ENCODE measurements at regions not wholly inside any gene's neighbourhood (a gene's known extent, or its start where the extent isn't known, plus 50 kb on each side); places are given as distances from the start of the nearest gene placed in this dataset.

DNA sequence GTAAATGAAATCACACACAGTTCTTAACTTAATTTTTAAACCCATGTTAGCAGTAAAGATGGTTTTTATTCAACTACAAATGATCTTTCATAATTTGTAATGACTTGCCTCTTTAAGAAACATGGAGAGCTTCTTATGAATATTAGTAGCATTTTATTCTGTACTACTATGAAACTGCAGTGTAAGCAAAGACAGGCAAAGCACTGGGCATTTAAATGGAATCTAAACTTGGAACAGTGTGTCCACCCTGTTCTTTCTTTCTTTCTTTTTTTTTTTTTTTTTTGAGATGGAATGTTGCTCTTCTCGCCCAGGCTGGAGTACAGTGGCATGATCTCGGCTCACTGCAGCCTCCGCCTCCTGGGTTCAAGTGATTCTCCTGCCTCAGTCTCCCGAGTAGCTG lies 740.4 kb upstream of the IGFBP3 start:
- Mint-ChIP-seq H3K4me1 (peaks cover 6% of the 10 kb centered on the region), H3K27ac (no peak overlapping the region), H3K27me3 (ENCODE audit: low read depth) (no peaks in the 10 kb centered on the region), H3K4me3 (no peak overlapping the region), H3K9me3 (peaks cover 28% of the 10 kb centered on the region), H3K36me3 (peaks cover 17% of the 10 kb centered on the region)
- TF ChIP-seq, protein P1, sequence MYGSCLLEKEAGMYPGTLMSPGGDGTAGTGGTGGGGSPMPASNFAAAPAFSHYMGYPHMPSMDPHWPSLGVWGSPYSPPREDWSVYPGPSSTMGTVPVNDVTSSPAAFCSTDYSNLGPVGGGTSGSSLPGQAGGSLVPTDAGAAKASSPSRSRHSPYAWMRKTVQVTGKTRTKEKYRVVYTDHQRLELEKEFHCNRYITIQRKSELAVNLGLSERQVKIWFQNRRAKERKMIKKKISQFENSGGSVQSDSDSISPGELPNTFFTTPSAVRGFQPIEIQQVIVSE (CRISPR knock-in tag; IDR thresholded peaks at IDR 0.05; ENCODE audit: borderline replicate concordance), result no peak
- TF ChIP-seq ZNF219 (CRISPR knock-in tag; IDR thresholded peaks at IDR 0.05; ENCODE audit: borderline replicate concordance), result no peak
- TF ChIP-seq, protein P2, sequence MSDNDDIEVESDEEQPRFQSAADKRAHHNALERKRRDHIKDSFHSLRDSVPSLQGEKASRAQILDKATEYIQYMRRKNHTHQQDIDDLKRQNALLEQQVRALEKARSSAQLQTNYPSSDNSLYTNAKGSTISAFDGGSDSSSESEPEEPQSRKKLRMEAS (CRISPR knock-in tag; IDR thresholded peaks at IDR 0.05), result no peak
- no peak for TF ChIP-seq MXD4 (CRISPR knock-in tag; IDR thresholded peaks at IDR 0.05; ENCODE audit: borderline replicate concordance)
- TF ChIP-seq, protein P3, sequence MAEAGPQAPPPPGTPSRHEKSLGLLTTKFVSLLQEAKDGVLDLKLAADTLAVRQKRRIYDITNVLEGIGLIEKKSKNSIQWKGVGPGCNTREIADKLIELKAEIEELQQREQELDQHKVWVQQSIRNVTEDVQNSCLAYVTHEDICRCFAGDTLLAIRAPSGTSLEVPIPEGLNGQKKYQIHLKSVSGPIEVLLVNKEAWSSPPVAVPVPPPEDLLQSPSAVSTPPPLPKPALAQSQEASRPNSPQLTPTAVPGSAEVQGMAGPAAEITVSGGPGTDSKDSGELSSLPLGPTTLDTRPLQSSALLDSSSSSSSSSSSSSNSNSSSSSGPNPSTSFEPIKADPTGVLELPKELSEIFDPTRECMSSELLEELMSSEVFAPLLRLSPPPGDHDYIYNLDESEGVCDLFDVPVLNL (CRISPR knock-in tag; IDR thresholded peaks at IDR 0.05; ENCODE audit: borderline replicate concordance, low read depth), result no peak
- TF ChIP-seq, protein P4, sequence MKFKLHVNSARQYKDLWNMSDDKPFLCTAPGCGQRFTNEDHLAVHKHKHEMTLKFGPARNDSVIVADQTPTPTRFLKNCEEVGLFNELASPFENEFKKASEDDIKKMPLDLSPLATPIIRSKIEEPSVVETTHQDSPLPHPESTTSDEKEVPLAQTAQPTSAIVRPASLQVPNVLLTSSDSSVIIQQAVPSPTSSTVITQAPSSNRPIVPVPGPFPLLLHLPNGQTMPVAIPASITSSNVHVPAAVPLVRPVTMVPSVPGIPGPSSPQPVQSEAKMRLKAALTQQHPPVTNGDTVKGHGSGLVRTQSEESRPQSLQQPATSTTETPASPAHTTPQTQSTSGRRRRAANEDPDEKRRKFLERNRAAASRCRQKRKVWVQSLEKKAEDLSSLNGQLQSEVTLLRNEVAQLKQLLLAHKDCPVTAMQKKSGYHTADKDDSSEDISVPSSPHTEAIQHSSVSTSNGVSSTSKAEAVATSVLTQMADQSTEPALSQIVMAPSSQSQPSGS (CRISPR knock-in tag; IDR thresholded peaks at IDR 0.05; ENCODE audit: borderline replicate concordance, low read depth), result no peak
- ATAC-seq, result no peak
- ChIA-PET CTCF (no interaction called here), POLR2A (interaction anchor here (0.7 kb wide), 1 partner anchor 9 kb away, joined by 3 read pairs; no protein-coding TSS in a partner anchor)
- DNase-seq (ENCODE audit: low spot score), result no peak

DNA sequence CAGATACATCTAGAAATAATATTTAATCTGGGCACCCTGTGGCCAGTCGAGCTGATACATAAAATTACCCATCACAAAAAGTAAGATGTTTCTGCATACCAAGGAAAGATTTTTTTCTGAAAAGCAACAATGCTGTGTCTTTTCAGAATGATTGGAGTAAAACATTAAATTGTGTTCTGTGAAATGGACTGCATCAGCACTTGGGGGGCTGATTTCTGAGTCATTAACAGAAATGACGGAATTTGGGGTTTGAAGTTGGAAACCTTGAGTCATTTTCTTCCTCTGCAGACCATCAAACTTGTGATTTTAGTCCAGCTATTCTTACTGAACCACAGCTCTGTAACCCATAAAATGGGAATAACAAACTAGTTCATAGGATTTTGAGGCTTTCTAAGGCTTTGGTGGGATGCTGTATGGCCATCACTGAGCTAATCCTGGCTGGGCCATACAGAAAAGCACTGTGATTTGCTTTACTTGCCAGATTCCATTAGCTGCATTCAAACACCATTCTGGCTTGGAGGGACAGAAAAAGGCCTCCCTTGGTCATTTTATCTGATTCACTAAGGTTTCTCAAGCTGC lies 739.4 kb upstream of the IGFBP3 start:
- ChIA-PET POLR2A (no interaction called here), CTCF (no interaction called here)
- no peaks in the 10 kb centered on the region for H3K27me3 Mint-ChIP-seq (ENCODE audit: low read depth)
- H3K27ac Mint-ChIP-seq, result no peak overlapping the region
- ATAC-seq, result no peak
- H3K4me3 Mint-ChIP-seq, result no peak overlapping the region
- H3K4me1 Mint-ChIP-seq, result peaks cover 6% of the 10 kb centered on the region
- DNase-seq (ENCODE audit: low spot score), result no peak
- H3K9me3 Mint-ChIP-seq, result peaks cover 30% of the 10 kb centered on the region
- peaks cover 16% of the 10 kb centered on the region for H3K36me3 Mint-ChIP-seq
- TF ChIP-seq, protein P5, sequence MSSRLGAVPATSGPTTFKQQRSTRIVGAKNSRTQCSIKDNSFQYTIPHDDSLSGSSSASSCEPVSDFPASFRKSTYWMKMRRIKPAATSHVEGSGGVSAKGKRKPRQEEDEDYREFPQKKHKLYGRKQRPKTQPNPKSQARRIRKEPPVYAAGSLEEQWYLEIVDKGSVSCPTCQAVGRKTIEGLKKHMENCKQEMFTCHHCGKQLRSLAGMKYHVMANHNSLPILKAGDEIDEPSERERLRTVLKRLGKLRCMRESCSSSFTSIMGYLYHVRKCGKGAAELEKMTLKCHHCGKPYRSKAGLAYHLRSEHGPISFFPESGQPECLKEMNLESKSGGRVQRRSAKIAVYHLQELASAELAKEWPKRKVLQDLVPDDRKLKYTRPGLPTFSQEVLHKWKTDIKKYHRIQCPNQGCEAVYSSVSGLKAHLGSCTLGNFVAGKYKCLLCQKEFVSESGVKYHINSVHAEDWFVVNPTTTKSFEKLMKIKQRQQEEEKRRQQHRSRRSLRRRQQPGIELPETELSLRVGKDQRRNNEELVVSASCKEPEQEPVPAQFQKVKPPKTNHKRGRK (CRISPR knock-in tag; IDR thresholded peaks at IDR 0.05; ENCODE audit: borderline replicate concordance), result no peak
- TF ChIP-seq MYBL2 (CRISPR knock-in tag; IDR thresholded peaks at IDR 0.05) (no peak), ETV6 (CRISPR knock-in tag; IDR thresholded peaks at IDR 0.05) (no peak), OVOL2 (CRISPR knock-in tag; IDR thresholded peaks at IDR 0.05; ENCODE audit: borderline replicate concordance) (no peak), MXD4 (CRISPR knock-in tag; IDR thresholded peaks at IDR 0.05; ENCODE audit: borderline replicate concordance) (no peak), SMAD3 (CRISPR knock-in tag; IDR thresholded peaks at IDR 0.05; ENCODE audit: borderline replicate concordance) (no peak), KAT7 (CRISPR knock-in tag; IDR thresholded peaks at IDR 0.05; ENCODE audit: borderline replicate concordance) (no peak), ZNF423 (CRISPR knock-in tag; IDR thresholded peaks at IDR 0.05) (no peak), PRRX2 (CRISPR knock-in tag; IDR thresholded peaks at IDR 0.05) (no peak), ZBTB21 (CRISPR knock-in tag; IDR thresholded peaks at IDR 0.05; ENCODE audit: borderline replicate concordance) (no peak)
- TF ChIP-seq, protein P6, sequence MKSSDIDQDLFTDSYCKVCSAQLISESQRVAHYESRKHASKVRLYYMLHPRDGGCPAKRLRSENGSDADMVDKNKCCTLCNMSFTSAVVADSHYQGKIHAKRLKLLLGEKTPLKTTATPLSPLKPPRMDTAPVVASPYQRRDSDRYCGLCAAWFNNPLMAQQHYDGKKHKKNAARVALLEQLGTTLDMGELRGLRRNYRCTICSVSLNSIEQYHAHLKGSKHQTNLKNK (CRISPR knock-in tag; IDR thresholded peaks at IDR 0.05), result no peak
- TF ChIP-seq, protein P7, sequence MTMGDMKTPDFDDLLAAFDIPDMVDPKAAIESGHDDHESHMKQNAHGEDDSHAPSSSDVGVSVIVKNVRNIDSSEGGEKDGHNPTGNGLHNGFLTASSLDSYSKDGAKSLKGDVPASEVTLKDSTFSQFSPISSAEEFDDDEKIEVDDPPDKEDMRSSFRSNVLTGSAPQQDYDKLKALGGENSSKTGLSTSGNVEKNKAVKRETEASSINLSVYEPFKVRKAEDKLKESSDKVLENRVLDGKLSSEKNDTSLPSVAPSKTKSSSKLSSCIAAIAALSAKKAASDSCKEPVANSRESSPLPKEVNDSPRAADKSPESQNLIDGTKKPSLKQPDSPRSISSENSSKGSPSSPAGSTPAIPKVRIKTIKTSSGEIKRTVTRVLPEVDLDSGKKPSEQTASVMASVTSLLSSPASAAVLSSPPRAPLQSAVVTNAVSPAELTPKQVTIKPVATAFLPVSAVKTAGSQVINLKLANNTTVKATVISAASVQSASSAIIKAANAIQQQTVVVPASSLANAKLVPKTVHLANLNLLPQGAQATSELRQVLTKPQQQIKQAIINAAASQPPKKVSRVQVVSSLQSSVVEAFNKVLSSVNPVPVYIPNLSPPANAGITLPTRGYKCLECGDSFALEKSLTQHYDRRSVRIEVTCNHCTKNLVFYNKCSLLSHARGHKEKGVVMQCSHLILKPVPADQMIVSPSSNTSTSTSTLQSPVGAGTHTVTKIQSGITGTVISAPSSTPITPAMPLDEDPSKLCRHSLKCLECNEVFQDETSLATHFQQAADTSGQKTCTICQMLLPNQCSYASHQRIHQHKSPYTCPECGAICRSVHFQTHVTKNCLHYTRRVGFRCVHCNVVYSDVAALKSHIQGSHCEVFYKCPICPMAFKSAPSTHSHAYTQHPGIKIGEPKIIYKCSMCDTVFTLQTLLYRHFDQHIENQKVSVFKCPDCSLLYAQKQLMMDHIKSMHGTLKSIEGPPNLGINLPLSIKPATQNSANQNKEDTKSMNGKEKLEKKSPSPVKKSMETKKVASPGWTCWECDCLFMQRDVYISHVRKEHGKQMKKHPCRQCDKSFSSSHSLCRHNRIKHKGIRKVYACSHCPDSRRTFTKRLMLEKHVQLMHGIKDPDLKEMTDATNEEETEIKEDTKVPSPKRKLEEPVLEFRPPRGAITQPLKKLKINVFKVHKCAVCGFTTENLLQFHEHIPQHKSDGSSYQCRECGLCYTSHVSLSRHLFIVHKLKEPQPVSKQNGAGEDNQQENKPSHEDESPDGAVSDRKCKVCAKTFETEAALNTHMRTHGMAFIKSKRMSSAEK (CRISPR knock-in tag; IDR thresholded peaks at IDR 0.05; ENCODE audit: borderline replicate concordance), result no peak
- TF ChIP-seq, protein P8, sequence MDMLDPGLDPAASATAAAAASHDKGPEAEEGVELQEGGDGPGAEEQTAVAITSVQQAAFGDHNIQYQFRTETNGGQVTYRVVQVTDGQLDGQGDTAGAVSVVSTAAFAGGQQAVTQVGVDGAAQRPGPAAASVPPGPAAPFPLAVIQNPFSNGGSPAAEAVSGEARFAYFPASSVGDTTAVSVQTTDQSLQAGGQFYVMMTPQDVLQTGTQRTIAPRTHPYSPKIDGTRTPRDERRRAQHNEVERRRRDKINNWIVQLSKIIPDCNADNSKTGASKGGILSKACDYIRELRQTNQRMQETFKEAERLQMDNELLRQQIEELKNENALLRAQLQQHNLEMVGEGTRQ (CRISPR knock-in tag; IDR thresholded peaks at IDR 0.05), result no peak
- TF ChIP-seq, protein P9, sequence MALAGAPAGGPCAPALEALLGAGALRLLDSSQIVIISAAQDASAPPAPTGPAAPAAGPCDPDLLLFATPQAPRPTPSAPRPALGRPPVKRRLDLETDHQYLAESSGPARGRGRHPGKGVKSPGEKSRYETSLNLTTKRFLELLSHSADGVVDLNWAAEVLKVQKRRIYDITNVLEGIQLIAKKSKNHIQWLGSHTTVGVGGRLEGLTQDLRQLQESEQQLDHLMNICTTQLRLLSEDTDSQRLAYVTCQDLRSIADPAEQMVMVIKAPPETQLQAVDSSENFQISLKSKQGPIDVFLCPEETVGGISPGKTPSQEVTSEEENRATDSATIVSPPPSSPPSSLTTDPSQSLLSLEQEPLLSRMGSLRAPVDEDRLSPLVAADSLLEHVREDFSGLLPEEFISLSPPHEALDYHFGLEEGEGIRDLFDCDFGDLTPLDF (CRISPR knock-in tag; IDR thresholded peaks at IDR 0.05), result no peak
